ENCODE measurements at regions not wholly inside any gene's neighbourhood (a gene's known extent, or its start where the extent isn't known, plus 50 kb on each side); places are given as distances from the start of the nearest gene placed in this dataset.
"Not testable (repeated sequence)": the region's sequence is repeated elsewhere in the genome, so short reads cannot be mapped to it uniquely, and the experiment has no call there.

- H3K4me3 ChIP-seq: no peak overlapping the region
- peak in 1 of 2 donors; percentile 43 for DNase-seq (ENCODE audit: low spot score in 2 of 2)
- no peaks in the 10 kb centered on the region for H3K9me3 ChIP-seq
- H3K27me3 ChIP-seq: peaks cover 20% of the 10 kb centered on the region
- WGBS: 91% methylated on average over 4 of the region's 14 CpGs
- no peak overlapping the region for H3K27ac ChIP-seq
- no peaks in the 10 kb centered on the region for H3K36me3 ChIP-seq
- no peaks in the 10 kb centered on the region for H3K4me1 ChIP-seq
- TF ChIP-seq POLR2AphosphoS5 (IDR thresholded peaks at IDR 0.05) (no peak), EP300 (IDR thresholded peaks at IDR 0.05) (no peak)
These were observed 67.2 kb upstream of the PPP2R2D start for GRCh38 chr10:131833446-131834080.

GRCh38 chr10:131834152-131834810, 66.5 kb upstream of the PPP2R2D start:
- H3K9me3 ChIP-seq: no peaks in the 10 kb centered on the region
- no peaks in the 10 kb centered on the region for H3K36me3 ChIP-seq
- peak; percentile 37 to 55 for DNase-seq (ENCODE audit: low spot score in 2 of 2)
- peaks cover 17% of the 10 kb centered on the region for H3K27me3 ChIP-seq
- whole genome bisulfite sequencing: 100% methylated on average over 1 of the region's 8 CpGs
- TF ChIP-seq POLR2AphosphoS5 (IDR thresholded peaks at IDR 0.05) (no peak), POLR2A (IDR thresholded peaks at IDR 0.05) (no peak), CTCF (IDR thresholded peaks at IDR 0.05) (no peak), EP300 (IDR thresholded peaks at IDR 0.05) (no peak)
- no peak overlapping the region for H3K27ac ChIP-seq
- H3K4me3 ChIP-seq: no peak overlapping the region
- no peaks in the 10 kb centered on the region for H3K4me1 ChIP-seq

- H3K9me3 ChIP-seq: no peaks in the 10 kb centered on the region
- H3K36me3 ChIP-seq: no peaks in the 10 kb centered on the region
- no peak overlapping the region for H3K4me3 ChIP-seq
- peak; percentile 38 to 65 for DNase-seq (ENCODE audit: low spot score in 2 of 2)
- H3K4me1 ChIP-seq: no peaks in the 10 kb centered on the region
- TF ChIP-seq POLR2AphosphoS5 (IDR thresholded peaks at IDR 0.05) (no peak), EP300 (IDR thresholded peaks at IDR 0.05) (no peak), CTCF (IDR thresholded peaks at IDR 0.05) (no peak), POLR2A (IDR thresholded peaks at IDR 0.05) (no peak)
- no peaks in the 10 kb centered on the region for H3K27me3 ChIP-seq
- WGBS: 76% methylated on average over 16 of the region's 16 CpGs
- H3K27ac ChIP-seq: no peak overlapping the region
These were observed 61.7 kb upstream of the PPP2R2D start for GRCh38 chr10:131838966-131839742.

- H3K9me3 ChIP-seq, H3K36me3 ChIP-seq, H3K4me1 ChIP-seq, H3K4me3 ChIP-seq, H3K27me3 ChIP-seq, H3K27ac ChIP-seq: not testable (repeated sequence)
- DNase-seq (ENCODE audit: low spot score in 2 of 2): peak in 1 of 2 donors; percentile 24
- WGBS: 86% methylated on average over 15 of the region's 15 CpGs
These were observed 60.7 kb upstream of the PPP2R2D start for GRCh38 chr10:131839880-131840787.

- TF ChIP-seq POLR2AphosphoS5 (IDR thresholded peaks at IDR 0.05) (no peak), POLR2A (IDR thresholded peaks at IDR 0.05) (no peak)
- Histone ChIP-seq H3K27me3 (peaks cover 4% of the 10 kb centered on the region), H3K9me3 (no peaks in the 10 kb centered on the region), H3K36me3 (no peaks in the 10 kb centered on the region), H3K27ac (no peak overlapping the region), H3K4me3 (no peak overlapping the region), H3K4me1 (no peaks in the 10 kb centered on the region)
- DNase-seq (ENCODE audit: low spot score in 2 of 2): no peak
- WGBS: 77% methylated on average over 3 of the region's 3 CpGs
These were observed 60.1 kb upstream of the PPP2R2D start for GRCh38 chr10:131840788-131841118.

GRCh38 chr10:131841131-131841660, 59.6 kb upstream of the PPP2R2D start:
- no peak for TF ChIP-seq EP300 (IDR thresholded peaks at IDR 0.05)
- WGBS: 43% methylated on average over 17 of the region's 19 CpGs
- DNase-seq (ENCODE audit: low spot score in 2 of 2): peak in 1 of 2 donors; percentile 58

More at GRCh38 chr10:131841131-131841660, 59.6 kb upstream of the PPP2R2D start:
- Histone ChIP-seq H3K9me3 (no peaks in the 10 kb centered on the region), H3K4me1 (no peaks in the 10 kb centered on the region), H3K27me3 (peaks cover 6% of the 10 kb centered on the region), H3K36me3 (no peaks in the 10 kb centered on the region), H3K4me3 (no peak overlapping the region), H3K27ac (no peak overlapping the region)

Measured in suprapubic skin (tissue), 4 donors.